ENCODE measurements at regions not wholly inside any gene's neighbourhood (a gene's known extent, or its start where the extent isn't known, plus 50 kb on each side); places are given as distances from the start of the nearest gene placed in this dataset.

- no peak overlapping the region for H3K4me3 ChIP-seq (ENCODE audit: low read depth, low read length)
- no peak for DNase-seq (ENCODE audit: low read depth)
- no peak for TF ChIP-seq CTCF (IDR thresholded peaks at IDR 0.05; ENCODE audit: insufficient read depth, low read length)
Measured at GRCh38 chr14:31947076-31947475, 130.0 kb upstream of the ARHGAP5 start.

- DNase-seq (ENCODE audit: low read depth) = no peak
- H3K4me3 ChIP-seq (ENCODE audit: low read depth, low read length) = no peak overlapping the region
- TF ChIP-seq CTCF (IDR thresholded peaks at IDR 0.05; ENCODE audit: insufficient read depth, low read length) = no peak
Measured at GRCh38 chr14:31947680-31948595, 129.2 kb upstream of the ARHGAP5 start.

- no peak for DNase-seq (ENCODE audit: low read depth)
- no peak for TF ChIP-seq CTCF (IDR thresholded peaks at IDR 0.05; ENCODE audit: insufficient read depth, low read length)
- H3K4me3 ChIP-seq (ENCODE audit: low read depth, low read length) = no peak overlapping the region
Measured at GRCh38 chr14:31949709-31950108, 127.4 kb upstream of the ARHGAP5 start.

GRCh38 chr14:31950331-31950730 lies 126.8 kb upstream of the ARHGAP5 start:
- no peak overlapping the region for H3K4me3 ChIP-seq (ENCODE audit: low read depth, low read length)
- no peak for DNase-seq (ENCODE audit: low read depth)
- no peak for TF ChIP-seq CTCF (IDR thresholded peaks at IDR 0.05; ENCODE audit: insufficient read depth, low read length)

- H3K4me3 ChIP-seq (ENCODE audit: low read depth, low read length) = no peak overlapping the region
- TF ChIP-seq CTCF (IDR thresholded peaks at IDR 0.05; ENCODE audit: insufficient read depth, low read length) = no peak
- DNase-seq (ENCODE audit: low read depth) = peak; percentile 52
Measured at GRCh38 chr14:31950764-31951637, 126.1 kb upstream of the ARHGAP5 start.

- no peak for DNase-seq (ENCODE audit: low read depth)
- H3K4me3 ChIP-seq (ENCODE audit: low read depth, low read length) = no peak overlapping the region
- no peak for TF ChIP-seq CTCF (IDR thresholded peaks at IDR 0.05; ENCODE audit: insufficient read depth, low read length)
Measured at GRCh38 chr14:31951638-31951964, 125.5 kb upstream of the ARHGAP5 start.
